ENCODE measurements at regions not wholly inside any gene's neighbourhood (a gene's known extent, or its start where the extent isn't known, plus 50 kb on each side); places are given as distances from the start of the nearest gene placed in this dataset.

DNA sequence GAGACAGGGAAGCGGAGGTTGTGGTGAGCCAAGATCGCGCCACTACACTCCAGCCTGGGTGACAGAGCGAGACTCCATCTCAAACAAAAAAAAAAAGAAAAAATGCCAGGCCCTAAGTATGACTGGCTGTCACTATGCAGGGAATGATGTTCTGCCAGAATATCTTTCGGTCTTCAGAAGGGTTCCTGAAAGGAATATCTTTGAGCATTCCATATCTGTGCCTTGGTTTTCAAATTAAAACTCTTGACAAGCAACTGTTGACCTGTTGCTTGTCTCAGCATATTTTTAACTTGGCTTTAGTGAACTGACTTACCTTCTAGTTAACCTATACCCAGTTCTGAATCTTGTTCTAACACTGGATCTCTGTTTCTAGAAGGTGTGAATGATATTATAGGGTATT lies 953.2 kb upstream of the FAM98A start:
- ATAC-seq = no peak
- TF ChIP-seq, protein P1, sequence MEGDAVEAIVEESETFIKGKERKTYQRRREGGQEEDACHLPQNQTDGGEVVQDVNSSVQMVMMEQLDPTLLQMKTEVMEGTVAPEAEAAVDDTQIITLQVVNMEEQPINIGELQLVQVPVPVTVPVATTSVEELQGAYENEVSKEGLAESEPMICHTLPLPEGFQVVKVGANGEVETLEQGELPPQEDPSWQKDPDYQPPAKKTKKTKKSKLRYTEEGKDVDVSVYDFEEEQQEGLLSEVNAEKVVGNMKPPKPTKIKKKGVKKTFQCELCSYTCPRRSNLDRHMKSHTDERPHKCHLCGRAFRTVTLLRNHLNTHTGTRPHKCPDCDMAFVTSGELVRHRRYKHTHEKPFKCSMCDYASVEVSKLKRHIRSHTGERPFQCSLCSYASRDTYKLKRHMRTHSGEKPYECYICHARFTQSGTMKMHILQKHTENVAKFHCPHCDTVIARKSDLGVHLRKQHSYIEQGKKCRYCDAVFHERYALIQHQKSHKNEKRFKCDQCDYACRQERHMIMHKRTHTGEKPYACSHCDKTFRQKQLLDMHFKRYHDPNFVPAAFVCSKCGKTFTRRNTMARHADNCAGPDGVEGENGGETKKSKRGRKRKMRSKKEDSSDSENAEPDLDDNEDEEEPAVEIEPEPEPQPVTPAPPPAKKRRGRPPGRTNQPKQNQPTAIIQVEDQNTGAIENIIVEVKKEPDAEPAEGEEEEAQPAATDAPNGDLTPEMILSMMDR (IDR thresholded peaks at IDR 0.05) = no peak
- no peak for TF ChIP-seq POLR2A (IDR thresholded peaks at IDR 0.05)
- Histone ChIP-seq H3K4me1 (no peaks in the 10 kb centered on the region), H3K27me3 (no peaks in the 10 kb centered on the region), H3K9me3 (no peaks in the 10 kb centered on the region), H3K36me3 (no peaks in the 10 kb centered on the region), H3K4me3 (no peak overlapping the region), H3K27ac (no peak overlapping the region)
- intact Hi-C loops (cut with DNase I) = no loop called here
- no peak for DNase-seq
- WGBS (ENCODE audit: insufficient coverage, low coverage, low lambda C conversion rate, missing lambda C conversion rate) = 90% methylated on average over 5 of the region's 5 CpGs

DNA sequence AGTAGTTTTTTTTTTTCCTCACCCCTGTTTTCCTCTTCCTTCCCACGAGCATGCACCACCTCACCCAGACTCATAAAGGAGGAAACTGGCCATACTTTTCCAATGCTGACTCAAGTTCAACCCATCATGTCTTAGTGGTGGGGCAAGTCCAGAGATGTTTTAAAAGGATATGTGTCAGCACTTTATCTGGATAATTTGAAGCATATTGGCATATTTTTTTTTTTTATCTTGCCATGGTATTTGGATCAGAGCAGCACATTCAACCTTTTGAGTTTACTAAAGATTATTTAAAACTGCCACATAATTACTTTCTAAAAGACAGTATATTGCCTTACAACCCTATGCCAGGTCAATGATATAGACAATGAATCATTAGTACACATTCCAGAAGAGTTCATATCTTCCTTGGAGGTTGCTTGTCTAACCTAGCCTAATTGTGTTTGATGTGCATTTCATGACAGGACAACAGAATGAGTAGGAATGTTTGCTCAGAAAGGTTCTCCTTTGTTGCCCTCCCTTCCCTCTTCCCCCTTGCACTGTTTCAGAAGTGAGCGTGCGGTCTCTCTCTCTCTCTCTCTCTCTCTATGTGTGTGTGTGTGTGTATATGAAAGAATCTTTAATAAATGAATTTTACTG lies 950.7 kb upstream of the FAM98A start:
- TF ChIP-seq POLR2A (IDR thresholded peaks at IDR 0.05) = no peak
- TF ChIP-seq, protein P1 (IDR thresholded peaks at IDR 0.05) = no peak
- Histone ChIP-seq H3K9me3 (no peaks in the 10 kb centered on the region), H3K27ac (no peak overlapping the region), H3K4me1 (no peaks in the 10 kb centered on the region), H3K4me3 (no peak overlapping the region), H3K27me3 (no peaks in the 10 kb centered on the region), H3K36me3 (no peaks in the 10 kb centered on the region)
- DNase-seq (no peak), ATAC-seq (no peak)
- intact Hi-C loops (cut with DNase I) = no loop called here
- WGBS (ENCODE audit: insufficient coverage, low coverage, low lambda C conversion rate, missing lambda C conversion rate) = 61% methylated on average over 3 of the region's 3 CpGs

DNA sequence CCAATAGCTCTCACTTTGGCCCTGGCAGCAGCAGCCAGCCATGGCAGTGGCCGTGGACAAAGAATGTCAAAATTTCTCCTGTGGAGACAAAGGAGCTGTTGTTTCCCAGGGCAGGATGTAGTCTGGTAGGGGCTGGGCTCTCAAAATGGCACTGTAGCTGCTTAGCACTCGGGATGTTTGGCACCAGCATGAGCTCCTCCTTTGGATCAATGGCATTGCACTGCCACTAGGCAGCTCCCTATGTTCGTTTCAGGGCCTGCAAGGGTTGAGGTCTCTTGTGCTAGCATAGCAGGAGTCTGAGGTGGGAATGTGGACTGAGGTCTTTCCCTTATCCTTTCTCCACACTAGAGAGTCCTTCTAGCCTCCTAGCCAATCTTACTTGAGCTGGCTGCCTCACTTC lies 948.8 kb upstream of the FAM98A start:
- Histone ChIP-seq H3K4me3 (no peak overlapping the region), H3K9me3 (no peaks in the 10 kb centered on the region), H3K36me3 (no peaks in the 10 kb centered on the region), H3K27me3 (no peaks in the 10 kb centered on the region), H3K4me1 (no peaks in the 10 kb centered on the region), H3K27ac (no peak overlapping the region)
- DNase-seq (no peak), ATAC-seq (peak in 3 of 4 donors; percentile 14 to 23 (median 18))
- no CpG with 5 or more reads among the region's 3 CpGs for WGBS (ENCODE audit: insufficient coverage, low coverage, low lambda C conversion rate, missing lambda C conversion rate)
- intact Hi-C loops (cut with DNase I) = no loop called here
- TF ChIP-seq, protein P1 (IDR thresholded peaks at IDR 0.05) = no peak
- TF ChIP-seq POLR2A (IDR thresholded peaks at IDR 0.05) = no peak

DNA sequence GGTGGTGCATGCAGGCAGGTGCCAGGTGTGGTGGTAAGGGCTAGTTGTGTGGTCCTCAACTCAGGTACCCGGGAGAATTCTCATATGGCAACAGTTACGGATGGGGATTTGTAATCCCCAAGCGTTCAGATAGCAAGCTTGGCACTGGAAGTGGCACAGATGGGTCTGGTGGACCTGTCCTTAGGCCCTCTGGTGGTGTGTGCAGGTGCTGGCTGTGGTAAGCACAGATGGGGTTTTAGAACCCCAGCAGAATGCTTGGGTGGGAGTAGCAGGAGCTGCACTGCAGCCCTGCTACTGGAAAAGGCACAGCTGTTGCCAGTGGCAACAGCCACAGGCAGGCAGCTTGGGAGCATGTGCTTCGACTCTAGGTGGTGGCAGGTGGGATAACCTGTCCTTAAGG lies 948.2 kb upstream of the FAM98A start:
- H3K36me3 ChIP-seq = no peaks in the 10 kb centered on the region
- no peaks in the 10 kb centered on the region for H3K9me3 ChIP-seq
- no peak overlapping the region for H3K27ac ChIP-seq
- 70% methylated on average over 3 of the region's 4 CpGs for WGBS (ENCODE audit: insufficient coverage, low coverage, low lambda C conversion rate, missing lambda C conversion rate)
- DNase-seq (no peak), ATAC-seq (peak in 1 of 4 donors; percentile 6)
- intact Hi-C loops (cut with DNase I) = no loop called here
- H3K4me1 ChIP-seq = no peaks in the 10 kb centered on the region
- H3K4me3 ChIP-seq = no peak overlapping the region
- no peaks in the 10 kb centered on the region for H3K27me3 ChIP-seq
- no peak for TF ChIP-seq POLR2A (IDR thresholded peaks at IDR 0.05)
- TF ChIP-seq, protein P1 (IDR thresholded peaks at IDR 0.05) = no peak

Measured in right lobe of liver (tissue), 6 donors.